Upper lobe of left lung (tissue), 4 donors: ENCODE measurements at regions not wholly inside any gene's neighbourhood (a gene's known extent, or its start where the extent isn't known, plus 50 kb on each side); places are given as distances from the start of the nearest gene placed in this dataset.

ENCODE experiments used
- POLR2A ChIP-seq, 4 donors: fragments of 450-650 bp; IDR thresholded peaks; one replicate each; pipeline ENCODE4 v1.5.1; 2016 to 2017; ENCODE audit warnings: antibody characterized with exemption in 4 of 4, mild to moderate bottlenecking in 2 of 4
- POLR2AphosphoS5 ChIP-seq, 2 donors: sonication (generic); formaldehyde crosslinking; IDR thresholded peaks; one replicate each; pipeline ENCODE4 v1.5.1; 2017; ENCODE audit warnings: antibody characterized with exemption in 2 of 2
- TF ChIP-seq, protein P1 (sequence below), 6 experiments: fragments of 450-650 bp in 4 of 6; fragments of 200-600 bp in 2 of 6; sonication (generic) in 2 of 6; IDR thresholded peaks; one replicate each; pipeline ENCODE4 v1.5.1; 2016 to 2019; ENCODE audit warnings: antibody characterized with exemption in 6 of 6

DNA sequence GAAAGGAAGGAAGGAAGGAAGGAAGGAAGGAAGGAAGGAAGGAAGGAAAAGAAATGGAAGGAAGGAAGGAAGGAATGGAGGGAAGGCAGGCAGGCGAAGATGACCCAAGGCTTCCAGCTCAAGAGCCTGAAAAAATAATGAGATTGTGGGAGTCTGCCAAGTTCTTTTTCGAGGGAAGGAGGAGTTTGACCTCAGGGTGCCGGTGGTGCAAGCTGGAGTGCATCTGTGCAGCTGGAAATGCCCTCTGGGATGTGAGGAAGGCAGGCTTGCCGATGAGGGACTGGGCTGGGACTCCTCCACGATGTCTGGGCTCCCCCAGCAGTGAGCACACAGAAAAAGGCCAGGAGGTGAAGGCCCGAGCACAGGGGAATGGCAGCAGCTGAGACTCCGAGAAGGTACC lies 154.9 kb upstream of the DAPK1 start:
- TF ChIP-seq, protein P1, sequence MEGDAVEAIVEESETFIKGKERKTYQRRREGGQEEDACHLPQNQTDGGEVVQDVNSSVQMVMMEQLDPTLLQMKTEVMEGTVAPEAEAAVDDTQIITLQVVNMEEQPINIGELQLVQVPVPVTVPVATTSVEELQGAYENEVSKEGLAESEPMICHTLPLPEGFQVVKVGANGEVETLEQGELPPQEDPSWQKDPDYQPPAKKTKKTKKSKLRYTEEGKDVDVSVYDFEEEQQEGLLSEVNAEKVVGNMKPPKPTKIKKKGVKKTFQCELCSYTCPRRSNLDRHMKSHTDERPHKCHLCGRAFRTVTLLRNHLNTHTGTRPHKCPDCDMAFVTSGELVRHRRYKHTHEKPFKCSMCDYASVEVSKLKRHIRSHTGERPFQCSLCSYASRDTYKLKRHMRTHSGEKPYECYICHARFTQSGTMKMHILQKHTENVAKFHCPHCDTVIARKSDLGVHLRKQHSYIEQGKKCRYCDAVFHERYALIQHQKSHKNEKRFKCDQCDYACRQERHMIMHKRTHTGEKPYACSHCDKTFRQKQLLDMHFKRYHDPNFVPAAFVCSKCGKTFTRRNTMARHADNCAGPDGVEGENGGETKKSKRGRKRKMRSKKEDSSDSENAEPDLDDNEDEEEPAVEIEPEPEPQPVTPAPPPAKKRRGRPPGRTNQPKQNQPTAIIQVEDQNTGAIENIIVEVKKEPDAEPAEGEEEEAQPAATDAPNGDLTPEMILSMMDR (IDR thresholded peaks at IDR 0.05) = no peak
- TF ChIP-seq POLR2A (IDR thresholded peaks at IDR 0.05) (no peak), POLR2AphosphoS5 (IDR thresholded peaks at IDR 0.05) (no peak)
